ENCODE measurements at regions not wholly inside any gene's neighbourhood (a gene's known extent, or its start where the extent isn't known, plus 50 kb on each side); places are given as distances from the start of the nearest gene placed in this dataset.
"Not testable (repeated sequence)": the region's sequence is repeated elsewhere in the genome, so short reads cannot be mapped to it uniquely, and the experiment has no call there.

DNA sequence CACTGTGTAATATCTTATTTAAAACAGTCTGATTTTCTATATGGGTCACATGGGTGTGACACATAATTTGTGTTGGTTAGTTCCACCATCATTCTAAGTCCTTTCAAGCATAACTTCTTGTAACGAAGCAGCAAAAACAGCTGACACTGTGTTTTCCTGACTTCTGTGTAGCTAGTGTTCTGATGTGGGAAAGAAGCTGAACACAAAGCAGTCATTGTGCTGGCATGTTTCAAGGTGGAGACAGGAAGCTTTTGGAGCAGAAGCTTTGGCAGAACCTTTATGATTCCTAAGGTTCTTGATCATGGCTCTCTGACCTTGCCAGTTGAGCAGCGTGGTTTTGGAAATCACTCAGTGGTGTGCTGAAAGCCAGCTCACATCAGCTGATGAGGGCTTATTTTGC lies 351.7 kb upstream of the MDGA2 start:
- no peak for ATAC-seq
- TF ChIP-seq BACH2 (CRISPR knock-in tag; IDR thresholded peaks at IDR 0.05; ENCODE audit: borderline replicate concordance) (no peak), ZFP3 (CRISPR knock-in tag; IDR thresholded peaks at IDR 0.05) (no peak), TOX (CRISPR knock-in tag; IDR thresholded peaks at IDR 0.05; ENCODE audit: borderline replicate concordance) (no peak), PPARA (CRISPR knock-in tag; IDR thresholded peaks at IDR 0.05; ENCODE audit: borderline replicate concordance) (no peak), CSDC2 (CRISPR knock-in tag; IDR thresholded peaks at IDR 0.05) (no peak), SNAI2 (CRISPR knock-in tag; IDR thresholded peaks at IDR 0.05) (no peak), ZNF565 (CRISPR knock-in tag; conservative IDR thresholded peaks at IDR 0.05; ENCODE audit: low read depth) (no peak), ZNF70 (CRISPR knock-in tag; IDR thresholded peaks at IDR 0.05) (no peak), RARB (CRISPR knock-in tag; IDR thresholded peaks at IDR 0.05) (no peak), TCF4 (CRISPR knock-in tag; IDR thresholded peaks at IDR 0.05; ENCODE audit: borderline replicate concordance) (no peak), ZNF8 (CRISPR knock-in tag; IDR thresholded peaks at IDR 0.05) (no peak), OSR1 (CRISPR knock-in tag; IDR thresholded peaks at IDR 0.05) (no peak), ZFP30 (CRISPR knock-in tag; IDR thresholded peaks at IDR 0.05) (no peak), GLIS3 (CRISPR knock-in tag; IDR thresholded peaks at IDR 0.05) (no peak), ZC3H10 (CRISPR knock-in tag; IDR thresholded peaks at IDR 0.05) (no peak)
- TF ChIP-seq, protein P1, sequence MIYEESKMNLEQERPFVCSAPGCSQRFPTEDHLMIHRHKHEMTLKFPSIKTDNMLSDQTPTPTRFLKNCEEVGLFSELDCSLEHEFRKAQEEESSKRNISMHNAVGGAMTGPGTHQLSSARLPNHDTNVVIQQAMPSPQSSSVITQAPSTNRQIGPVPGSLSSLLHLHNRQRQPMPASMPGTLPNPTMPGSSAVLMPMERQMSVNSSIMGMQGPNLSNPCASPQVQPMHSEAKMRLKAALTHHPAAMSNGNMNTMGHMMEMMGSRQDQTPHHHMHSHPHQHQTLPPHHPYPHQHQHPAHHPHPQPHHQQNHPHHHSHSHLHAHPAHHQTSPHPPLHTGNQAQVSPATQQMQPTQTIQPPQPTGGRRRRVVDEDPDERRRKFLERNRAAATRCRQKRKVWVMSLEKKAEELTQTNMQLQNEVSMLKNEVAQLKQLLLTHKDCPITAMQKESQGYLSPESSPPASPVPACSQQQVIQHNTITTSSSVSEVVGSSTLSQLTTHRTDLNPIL (CRISPR knock-in tag; IDR thresholded peaks at IDR 0.05; ENCODE audit: low read depth) = no peak
- TF ChIP-seq, protein P2, sequence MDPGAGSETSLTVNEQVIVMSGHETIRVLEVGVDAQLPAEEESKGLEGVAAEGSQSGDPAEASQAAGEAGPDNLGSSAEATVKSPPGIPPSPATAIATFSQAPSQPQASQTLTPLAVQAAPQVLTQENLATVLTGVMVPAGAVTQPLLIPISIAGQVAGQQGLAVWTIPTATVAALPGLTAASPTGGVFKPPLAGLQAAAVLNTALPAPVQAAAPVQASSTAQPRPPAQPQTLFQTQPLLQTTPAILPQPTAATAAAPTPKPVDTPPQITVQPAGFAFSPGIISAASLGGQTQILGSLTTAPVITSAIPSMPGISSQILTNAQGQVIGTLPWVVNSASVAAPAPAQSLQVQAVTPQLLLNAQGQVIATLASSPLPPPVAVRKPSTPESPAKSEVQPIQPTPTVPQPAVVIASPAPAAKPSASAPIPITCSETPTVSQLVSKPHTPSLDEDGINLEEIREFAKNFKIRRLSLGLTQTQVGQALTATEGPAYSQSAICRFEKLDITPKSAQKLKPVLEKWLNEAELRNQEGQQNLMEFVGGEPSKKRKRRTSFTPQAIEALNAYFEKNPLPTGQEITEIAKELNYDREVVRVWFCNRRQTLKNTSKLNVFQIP (CRISPR knock-in tag; IDR thresholded peaks at IDR 0.05; ENCODE audit: borderline replicate concordance, low read depth) = no peak

DNA sequence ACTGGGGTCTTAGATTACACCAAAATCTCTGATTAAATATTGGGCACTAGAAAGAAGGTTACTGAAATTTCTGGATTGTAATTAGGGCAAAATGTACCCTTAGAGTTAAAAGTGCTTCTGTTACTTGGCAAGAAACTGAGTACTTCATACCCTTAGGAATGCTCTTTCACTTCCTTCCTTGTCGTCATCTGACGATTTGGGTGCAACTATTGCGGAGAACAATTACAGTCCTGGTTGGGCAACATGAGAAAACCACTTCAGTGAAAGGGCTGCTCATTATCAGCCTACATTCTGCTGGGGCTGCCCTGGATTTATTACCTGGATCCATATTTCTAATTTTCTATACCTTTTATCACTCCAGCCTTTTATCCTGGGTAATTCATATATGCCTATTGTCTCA lies 348.5 kb upstream of the MDGA2 start:
- ATAC-seq = no peak
- TF ChIP-seq PPARA (CRISPR knock-in tag; IDR thresholded peaks at IDR 0.05; ENCODE audit: borderline replicate concordance) = no peak
- TF ChIP-seq BACH2 (CRISPR knock-in tag; IDR thresholded peaks at IDR 0.05; ENCODE audit: borderline replicate concordance) = no peak
- TF ChIP-seq, protein P2 (CRISPR knock-in tag; IDR thresholded peaks at IDR 0.05; ENCODE audit: borderline replicate concordance, low read depth) = no peak
- TF ChIP-seq, protein P3, sequence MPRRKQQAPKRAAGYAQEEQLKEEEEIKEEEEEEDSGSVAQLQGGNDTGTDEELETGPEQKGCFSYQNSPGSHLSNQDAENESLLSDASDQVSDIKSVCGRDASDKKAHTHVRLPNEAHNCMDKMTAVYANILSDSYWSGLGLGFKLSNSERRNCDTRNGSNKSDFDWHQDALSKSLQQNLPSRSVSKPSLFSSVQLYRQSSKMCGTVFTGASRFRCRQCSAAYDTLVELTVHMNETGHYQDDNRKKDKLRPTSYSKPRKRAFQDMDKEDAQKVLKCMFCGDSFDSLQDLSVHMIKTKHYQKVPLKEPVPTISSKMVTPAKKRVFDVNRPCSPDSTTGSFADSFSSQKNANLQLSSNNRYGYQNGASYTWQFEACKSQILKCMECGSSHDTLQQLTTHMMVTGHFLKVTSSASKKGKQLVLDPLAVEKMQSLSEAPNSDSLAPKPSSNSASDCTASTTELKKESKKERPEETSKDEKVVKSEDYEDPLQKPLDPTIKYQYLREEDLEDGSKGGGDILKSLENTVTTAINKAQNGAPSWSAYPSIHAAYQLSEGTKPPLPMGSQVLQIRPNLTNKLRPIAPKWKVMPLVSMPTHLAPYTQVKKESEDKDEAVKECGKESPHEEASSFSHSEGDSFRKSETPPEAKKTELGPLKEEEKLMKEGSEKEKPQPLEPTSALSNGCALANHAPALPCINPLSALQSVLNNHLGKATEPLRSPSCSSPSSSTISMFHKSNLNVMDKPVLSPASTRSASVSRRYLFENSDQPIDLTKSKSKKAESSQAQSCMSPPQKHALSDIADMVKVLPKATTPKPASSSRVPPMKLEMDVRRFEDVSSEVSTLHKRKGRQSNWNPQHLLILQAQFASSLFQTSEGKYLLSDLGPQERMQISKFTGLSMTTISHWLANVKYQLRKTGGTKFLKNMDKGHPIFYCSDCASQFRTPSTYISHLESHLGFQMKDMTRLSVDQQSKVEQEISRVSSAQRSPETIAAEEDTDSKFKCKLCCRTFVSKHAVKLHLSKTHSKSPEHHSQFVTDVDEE (CRISPR knock-in tag; IDR thresholded peaks at IDR 0.05) = no peak

DNA sequence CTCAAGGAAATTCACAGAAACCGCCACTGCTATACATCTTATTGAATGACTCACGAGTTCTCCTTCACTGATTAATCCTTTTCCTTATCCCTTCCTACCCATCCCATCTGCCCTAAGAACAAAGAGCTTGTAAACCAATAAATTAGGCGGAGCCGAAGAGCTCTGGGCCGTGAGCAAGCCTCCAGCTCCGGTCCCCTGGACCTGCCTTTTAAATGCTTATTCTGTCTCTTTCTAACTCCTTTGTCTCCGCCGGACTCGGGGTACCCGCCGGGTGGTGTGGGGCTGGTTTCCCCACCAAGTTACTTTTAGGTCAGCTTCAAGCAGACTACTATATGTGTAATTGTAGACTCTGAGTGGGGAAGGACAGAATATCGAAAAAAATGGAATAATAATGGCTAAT lies 336.1 kb upstream of the MDGA2 start:
- ATAC-seq = not testable (repeated sequence)

DNA sequence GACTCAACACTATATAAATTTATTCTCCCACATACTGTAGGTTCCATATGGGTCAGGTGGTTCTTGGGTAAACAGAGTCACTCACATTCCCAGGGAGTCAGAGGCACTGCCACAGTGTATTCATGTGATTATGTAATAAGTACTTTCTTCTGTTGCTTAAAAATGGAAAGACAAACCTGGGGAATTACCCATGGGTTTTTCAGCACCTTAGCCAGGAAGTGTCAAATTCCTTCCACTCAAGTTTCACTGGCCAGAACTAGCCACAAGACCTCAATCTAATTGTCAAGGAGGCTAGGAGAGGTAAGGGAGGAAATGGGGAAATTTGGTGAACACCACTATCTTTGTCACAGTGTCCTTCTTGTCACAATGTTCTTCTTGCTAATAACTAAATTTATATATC lies 333.2 kb upstream of the MDGA2 start:
- ATAC-seq = no peak
- TF ChIP-seq ZC3H10 (CRISPR knock-in tag; IDR thresholded peaks at IDR 0.05) (no peak), ZNF70 (CRISPR knock-in tag; IDR thresholded peaks at IDR 0.05) (no peak), BACH2 (CRISPR knock-in tag; IDR thresholded peaks at IDR 0.05; ENCODE audit: borderline replicate concordance) (no peak), ESRRG (CRISPR knock-in tag; IDR thresholded peaks at IDR 0.05) (no peak), ZNF565 (CRISPR knock-in tag; conservative IDR thresholded peaks at IDR 0.05; ENCODE audit: low read depth) (no peak), SNAI2 (CRISPR knock-in tag; IDR thresholded peaks at IDR 0.05) (no peak), ISL1 (CRISPR knock-in tag; IDR thresholded peaks at IDR 0.05) (no peak), CSDC2 (CRISPR knock-in tag; IDR thresholded peaks at IDR 0.05) (no peak)
- TF ChIP-seq, protein P2 (CRISPR knock-in tag; IDR thresholded peaks at IDR 0.05; ENCODE audit: borderline replicate concordance, low read depth) = no peak
- TF ChIP-seq, protein P3 (CRISPR knock-in tag; IDR thresholded peaks at IDR 0.05) = no peak
- TF ChIP-seq, protein P1 (CRISPR knock-in tag; IDR thresholded peaks at IDR 0.05; ENCODE audit: low read depth) = no peak
- TF ChIP-seq, protein P4, sequence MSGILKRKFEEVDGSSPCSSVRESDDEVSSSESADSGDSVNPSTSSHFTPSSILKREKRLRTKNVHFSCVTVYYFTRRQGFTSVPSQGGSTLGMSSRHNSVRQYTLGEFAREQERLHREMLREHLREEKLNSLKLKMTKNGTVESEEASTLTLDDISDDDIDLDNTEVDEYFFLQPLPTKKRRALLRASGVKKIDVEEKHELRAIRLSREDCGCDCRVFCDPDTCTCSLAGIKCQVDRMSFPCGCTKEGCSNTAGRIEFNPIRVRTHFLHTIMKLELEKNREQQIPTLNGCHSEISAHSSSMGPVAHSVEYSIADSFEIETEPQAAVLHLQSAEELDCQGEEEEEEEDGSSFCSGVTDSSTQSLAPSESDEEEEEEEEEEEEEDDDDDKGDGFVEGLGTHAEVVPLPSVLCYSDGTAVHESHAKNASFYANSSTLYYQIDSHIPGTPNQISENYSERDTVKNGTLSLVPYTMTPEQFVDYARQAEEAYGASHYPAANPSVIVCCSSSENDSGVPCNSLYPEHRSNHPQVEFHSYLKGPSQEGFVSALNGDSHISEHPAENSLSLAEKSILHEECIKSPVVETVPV (CRISPR knock-in tag; IDR thresholded peaks at IDR 0.05) = no peak

Measured in SK-N-SH treated with all-trans-retinoic acid at 6 μM for 48 hours (cell line).